GM19240 (cell line): ENCODE measurements at regions not wholly inside any gene's neighbourhood (a gene's known extent, or its start where the extent isn't known, plus 50 kb on each side); places are given as distances from the start of the nearest gene placed in this dataset.

ENCODE experiments used
- DNase-seq: peaks from one replicate; pipeline ENCODE4 v3.0.0; 2011; ENCODE audit warnings: low spot score; ENCODE audit not compliant: insufficient read length

GRCh38 chr7:23972057-23972456 is 262.0 kb downstream of the STK31 start:
- no peak for DNase-seq

GRCh38 chr7:23973264-23973663 is 263.2 kb downstream of the STK31 start:
- DNase-seq, result no peak

GRCh38 chr7:23980081-23980480 is 270.1 kb downstream of the STK31 start:
- DNase-seq, result no peak

- no peak for DNase-seq
Measured at GRCh38 chr7:23981314-23981713, 271.3 kb downstream of the STK31 start.

GRCh38 chr7:23981758-23982157 is 271.7 kb downstream of the STK31 start:
- no peak for DNase-seq

GRCh38 chr7:24005517-24005916 is 278.5 kb upstream of the NPY start:
- no peak for DNase-seq

- no peak for DNase-seq
Measured at GRCh38 chr7:24010495-24010894, 273.5 kb upstream of the NPY start.

- no peak for DNase-seq
Measured at GRCh38 chr7:24017519-24017918, 266.5 kb upstream of the NPY start.

GRCh38 chr7:24018331-24018730 is 265.7 kb upstream of the NPY start:
- no peak for DNase-seq

- DNase-seq, result no peak
Measured at GRCh38 chr7:24019841-24020240, 264.1 kb upstream of the NPY start.

- no peak for DNase-seq
Measured at GRCh38 chr7:24024276-24025068, 259.5 kb upstream of the NPY start.

- DNase-seq, result no peak
Measured at GRCh38 chr7:24025094-24025493, 258.9 kb upstream of the NPY start.

GRCh38 chr7:24025765-24026164 is 258.2 kb upstream of the NPY start:
- DNase-seq, result no peak

- DNase-seq, result no peak
Measured at GRCh38 chr7:24026351-24026750, 257.6 kb upstream of the NPY start.

GRCh38 chr7:24029068-24029467 is 254.9 kb upstream of the NPY start:
- no peak for DNase-seq

- DNase-seq, result no peak
Measured at GRCh38 chr7:24034251-24034650, 249.7 kb upstream of the NPY start.

- DNase-seq, result no peak
Measured at GRCh38 chr7:24035366-24036032, 248.5 kb upstream of the NPY start.

- DNase-seq, result no peak
Measured at GRCh38 chr7:24036033-24036412, 248.0 kb upstream of the NPY start.

- no peak for DNase-seq
Measured at GRCh38 chr7:24038993-24039392, 245.0 kb upstream of the NPY start.

- no peak for DNase-seq
Measured at GRCh38 chr7:24039991-24040624, 243.9 kb upstream of the NPY start.

- no peak for DNase-seq
Measured at GRCh38 chr7:24042028-24042427, 242.0 kb upstream of the NPY start.

GRCh38 chr7:24049296-24049695 is 234.7 kb upstream of the NPY start:
- DNase-seq, result no peak
